ENCODE measurements at regions not wholly inside any gene's neighbourhood (a gene's known extent, or its start where the extent isn't known, plus 50 kb on each side); places are given as distances from the start of the nearest gene placed in this dataset.

DNA sequence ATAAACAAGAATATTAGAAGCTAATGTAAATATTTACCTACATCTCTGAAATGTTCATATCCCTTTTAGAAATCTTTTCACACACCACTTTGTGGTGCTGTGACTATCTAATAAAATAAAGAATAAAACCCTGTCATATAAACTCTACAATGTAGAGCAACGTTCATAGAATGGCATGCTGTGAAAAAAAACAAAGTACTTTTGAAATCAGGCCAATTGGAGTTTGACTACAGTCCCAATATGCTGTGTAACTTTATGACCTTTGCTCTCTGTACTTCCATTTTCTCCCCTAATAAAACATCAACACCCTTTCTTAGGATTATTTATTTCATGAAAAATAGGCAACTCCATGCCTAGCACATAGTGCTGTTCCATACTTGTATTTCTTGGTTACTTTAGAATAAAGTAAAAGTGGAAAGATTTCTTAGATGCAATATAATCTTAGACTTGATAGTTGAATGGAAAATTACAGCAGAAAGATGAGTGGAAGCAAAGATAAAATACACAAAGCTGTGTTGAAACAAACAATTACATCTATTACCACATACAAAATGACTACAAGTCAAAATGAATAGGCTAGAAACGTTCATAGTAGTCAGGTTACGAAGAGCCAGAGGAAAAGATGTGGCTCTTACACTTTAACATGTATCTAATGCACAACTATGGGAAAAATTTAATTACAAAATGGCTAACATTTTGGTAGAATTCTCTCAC lies 613.2 kb upstream of the SLITRK5 start:
- no peak overlapping the region for H3K27ac ChIP-seq
- no peaks in the 10 kb centered on the region for H3K9me3 ChIP-seq (ENCODE audit: low read depth)
- peak in 1 of 2 donors; percentile 3 for DNase-seq (ENCODE audit: low read depth in 1 of 2, low spot score in 1 of 2)
- no peaks in the 10 kb centered on the region for H3K4me1 ChIP-seq (ENCODE audit: low read depth)
- H3K4me3 ChIP-seq, result no peak overlapping the region
- H3K27me3 ChIP-seq, result no peaks in the 10 kb centered on the region
- H3K36me3 ChIP-seq, result no peaks in the 10 kb centered on the region
- TF ChIP-seq, protein P1, sequence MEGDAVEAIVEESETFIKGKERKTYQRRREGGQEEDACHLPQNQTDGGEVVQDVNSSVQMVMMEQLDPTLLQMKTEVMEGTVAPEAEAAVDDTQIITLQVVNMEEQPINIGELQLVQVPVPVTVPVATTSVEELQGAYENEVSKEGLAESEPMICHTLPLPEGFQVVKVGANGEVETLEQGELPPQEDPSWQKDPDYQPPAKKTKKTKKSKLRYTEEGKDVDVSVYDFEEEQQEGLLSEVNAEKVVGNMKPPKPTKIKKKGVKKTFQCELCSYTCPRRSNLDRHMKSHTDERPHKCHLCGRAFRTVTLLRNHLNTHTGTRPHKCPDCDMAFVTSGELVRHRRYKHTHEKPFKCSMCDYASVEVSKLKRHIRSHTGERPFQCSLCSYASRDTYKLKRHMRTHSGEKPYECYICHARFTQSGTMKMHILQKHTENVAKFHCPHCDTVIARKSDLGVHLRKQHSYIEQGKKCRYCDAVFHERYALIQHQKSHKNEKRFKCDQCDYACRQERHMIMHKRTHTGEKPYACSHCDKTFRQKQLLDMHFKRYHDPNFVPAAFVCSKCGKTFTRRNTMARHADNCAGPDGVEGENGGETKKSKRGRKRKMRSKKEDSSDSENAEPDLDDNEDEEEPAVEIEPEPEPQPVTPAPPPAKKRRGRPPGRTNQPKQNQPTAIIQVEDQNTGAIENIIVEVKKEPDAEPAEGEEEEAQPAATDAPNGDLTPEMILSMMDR (IDR thresholded peaks at IDR 0.05; ENCODE audit: low read depth, low read length), result no peak

DNA sequence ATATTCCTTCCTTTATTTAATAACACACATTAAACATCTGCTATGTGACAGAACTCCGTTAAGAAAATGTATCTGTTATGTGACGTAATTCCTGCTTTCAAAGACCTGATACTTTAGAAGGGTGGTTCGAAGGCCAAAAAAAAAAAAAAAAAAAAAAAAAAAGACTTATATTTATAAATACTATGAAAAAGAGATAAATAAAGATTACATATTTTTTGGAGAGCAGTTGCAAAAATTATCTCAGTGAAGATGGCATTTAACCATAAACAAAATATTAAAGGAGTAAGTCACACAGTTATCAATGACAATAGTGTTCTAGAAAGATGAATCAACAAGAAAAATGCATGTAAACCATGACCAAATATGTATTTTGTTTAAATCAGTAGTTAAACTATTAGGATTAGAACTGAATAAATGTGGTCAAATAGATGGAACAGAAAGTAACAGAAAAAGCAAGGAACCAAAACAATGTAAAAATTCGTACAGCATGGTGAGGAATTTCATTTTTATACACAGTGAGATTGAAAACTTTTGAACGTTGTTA lies 612.3 kb upstream of the SLITRK5 start:
- DNase-seq (ENCODE audit: low read depth in 1 of 2, low spot score in 1 of 2), result no peak
- Histone ChIP-seq H3K36me3 (no peaks in the 10 kb centered on the region), H3K27me3 (no peaks in the 10 kb centered on the region), H3K4me1 (ENCODE audit: low read depth) (no peaks in the 10 kb centered on the region), H3K9me3 (ENCODE audit: low read depth) (no peaks in the 10 kb centered on the region), H3K27ac (no peak overlapping the region), H3K4me3 (no peak overlapping the region)
- TF ChIP-seq, protein P1 (IDR thresholded peaks at IDR 0.05; ENCODE audit: low read depth, low read length), result no peak

DNA sequence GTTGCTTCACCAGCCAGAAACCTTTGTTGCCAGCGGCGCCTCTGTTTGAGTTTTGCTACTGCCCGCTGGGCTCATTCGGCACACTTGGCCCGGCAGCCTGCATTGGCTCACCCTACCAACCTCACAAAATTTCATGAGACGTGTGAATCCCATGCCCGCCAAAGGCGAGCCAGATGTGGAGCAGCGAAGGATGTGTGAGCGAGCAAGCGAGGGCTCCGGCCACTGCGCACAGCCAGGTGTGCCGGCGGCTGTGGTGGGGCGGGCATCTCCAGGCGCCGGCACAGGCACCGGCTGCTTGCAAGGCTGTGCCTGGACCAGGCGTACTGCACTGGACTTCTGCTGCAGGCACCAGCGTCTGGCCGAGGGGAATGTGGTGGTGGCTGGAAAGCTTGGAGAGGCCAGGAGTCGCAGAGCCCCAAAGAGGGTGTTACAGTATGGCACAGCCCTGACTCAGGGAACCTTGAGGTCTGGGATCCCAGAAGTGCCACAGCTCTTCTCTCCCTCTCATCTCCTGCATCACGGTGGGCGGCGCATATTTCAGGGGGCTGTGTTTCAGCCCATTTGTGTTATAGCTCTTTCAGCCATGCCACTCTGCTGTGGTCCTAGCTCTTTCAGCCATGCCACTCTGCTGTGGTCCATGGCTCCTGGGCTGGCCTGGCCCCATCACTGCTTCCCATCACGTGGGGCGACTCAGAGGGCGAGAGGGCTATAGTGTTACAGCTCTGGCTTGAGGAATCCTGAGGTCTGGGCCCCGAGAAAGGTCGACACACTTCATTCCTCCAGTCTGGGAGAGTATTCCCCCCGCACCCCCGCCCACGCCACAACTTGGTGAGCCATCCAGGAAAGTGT lies 592.0 kb upstream of the SLITRK5 start:
- Histone ChIP-seq H3K36me3 (no peaks in the 10 kb centered on the region), H3K4me3 (no peak overlapping the region), H3K9me3 (ENCODE audit: low read depth) (no peaks in the 10 kb centered on the region), H3K27me3 (no peaks in the 10 kb centered on the region), H3K27ac (no peak overlapping the region), H3K4me1 (ENCODE audit: low read depth) (no peaks in the 10 kb centered on the region)
- DNase-seq (ENCODE audit: low read depth in 1 of 2, low spot score in 1 of 2), result no peak
- TF ChIP-seq, protein P1 (IDR thresholded peaks at IDR 0.05; ENCODE audit: low read depth, low read length), result no peak

DNA sequence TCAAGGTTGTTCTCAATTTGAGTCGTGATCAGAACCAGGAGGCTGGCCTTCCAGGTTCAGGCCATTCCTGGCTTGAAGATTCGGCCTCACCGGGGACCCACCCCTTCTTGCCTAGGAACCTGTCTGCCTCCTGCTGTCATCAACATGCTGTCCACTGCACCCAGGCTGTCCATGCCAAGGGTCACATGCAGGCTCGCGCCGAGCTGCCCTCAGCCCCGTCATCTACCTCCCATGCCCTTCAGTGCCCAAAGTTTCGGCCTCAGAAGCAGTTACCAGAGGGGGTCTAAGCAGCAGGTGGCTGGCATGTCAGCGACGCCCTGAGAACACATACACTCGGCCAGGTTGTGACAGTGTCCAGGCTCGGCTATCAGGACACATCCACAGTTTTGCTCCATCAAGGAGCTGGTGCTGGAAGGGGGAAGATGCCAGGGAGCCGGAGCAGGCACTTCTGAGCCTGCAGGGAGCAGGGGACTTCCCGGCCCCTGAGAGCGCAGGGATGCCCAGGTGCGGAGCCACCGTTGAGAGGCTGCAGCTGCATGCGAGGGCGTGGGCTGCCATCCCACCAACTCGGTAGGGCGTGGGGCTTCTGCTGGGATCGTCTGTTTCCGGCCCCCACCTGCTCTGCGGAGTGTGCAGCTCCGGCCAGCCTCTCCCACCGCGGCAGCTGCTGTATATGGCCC lies 590.9 kb upstream of the SLITRK5 start:
- no peak for DNase-seq (ENCODE audit: low read depth in 1 of 2, low spot score in 1 of 2)
- Histone ChIP-seq H3K4me1 (ENCODE audit: low read depth) (no peaks in the 10 kb centered on the region), H3K27ac (no peak overlapping the region), H3K9me3 (ENCODE audit: low read depth) (no peaks in the 10 kb centered on the region), H3K4me3 (no peak overlapping the region), H3K36me3 (no peaks in the 10 kb centered on the region), H3K27me3 (no peaks in the 10 kb centered on the region)
- TF ChIP-seq, protein P1 (IDR thresholded peaks at IDR 0.05; ENCODE audit: low read depth, low read length), result no peak

DNA sequence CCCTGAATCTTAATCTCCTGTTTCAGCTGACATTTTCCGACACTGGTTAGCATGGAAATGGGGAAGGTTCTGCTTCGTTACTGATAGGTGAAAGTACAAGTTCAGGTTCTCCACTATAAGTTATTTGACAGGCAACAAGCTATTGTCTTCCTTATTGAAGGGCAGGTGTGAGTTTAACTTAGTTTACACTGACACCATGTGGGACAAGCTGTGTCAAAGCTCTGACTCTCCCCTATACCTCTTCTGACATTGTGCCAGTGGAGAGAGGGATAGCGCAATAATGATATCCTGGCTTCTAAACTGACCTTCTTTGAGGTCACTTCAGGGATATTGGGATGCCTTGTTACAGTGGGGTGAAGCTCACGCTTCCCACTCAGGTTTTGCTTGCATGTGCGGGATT lies 587.0 kb upstream of the SLITRK5 start:
- DNase-seq (ENCODE audit: low read depth in 1 of 2, low spot score in 1 of 2), result no peak
- Histone ChIP-seq H3K9me3 (ENCODE audit: low read depth) (no peaks in the 10 kb centered on the region), H3K27ac (no peak overlapping the region), H3K4me3 (no peak overlapping the region), H3K4me1 (ENCODE audit: low read depth) (no peaks in the 10 kb centered on the region), H3K36me3 (no peaks in the 10 kb centered on the region), H3K27me3 (no peaks in the 10 kb centered on the region)
- TF ChIP-seq, protein P1 (IDR thresholded peaks at IDR 0.05; ENCODE audit: low read depth, low read length), result no peak

All from cardiac muscle cell (in vitro differentiated cells and primary cell).